T-cell (primary cell): ENCODE measurements at regions not wholly inside any gene's neighbourhood (a gene's known extent, or its start where the extent isn't known, plus 50 kb on each side); places are given as distances from the start of the nearest gene placed in this dataset.

Experiments used
- ATAC-seq, 4 experiments: fragments of 200-7000 bp in 3 of 4; fragments of 150-1000 bp in 1 of 4; cut with Tn5 transposase; replicated peaks in 1 of 4; 1 replicate in 3 of 4; 2 replicates in 1 of 4; pipeline ENCODE4 v1.10.0; 2021; ENCODE audit warnings: moderate library complexity in 3 of 4, mild to moderate bottlenecking in 2 of 4, moderate number of reproducible peaks in 1 of 4
- CTCF ChIA-PET, 2 donors: fragments of 300-600 bp; sonication (Branson Sonifier 250); formaldehyde crosslinking; loops; one replicate each; lab custom pipeline; 2022; ENCODE audit warnings: antibody characterized with exemption in 2 of 2; lab: Charles Lee
- POLR2A ChIA-PET, 2 donors: fragments of 300-600 bp; sonication (Branson Sonifier 250); formaldehyde crosslinking; loops; one replicate each; lab custom pipeline; 2022; ENCODE audit warnings: antibody characterized with exemption in 2 of 2; lab: Charles Lee
- DNase-seq, 35 experiments: peaks; one replicate each; pipeline versions ENCODE4 v3.0.0 to v3.0.0-alpha.2; 2013 to 2023
- H3K27ac ChIP-seq: one replicate; pipeline ENCODE4 v1.5.1; 2013; ENCODE audit warnings: low read length
- H3K27me3 ChIP-seq, 2 experiments: replicated peaks in 1 of 2; 1 replicate in 1 of 2; 2 replicates in 1 of 2; pipeline versions ENCODE4 v1.6.1 to v1.7.0; 2013; ENCODE audit warnings: low read length in 1 of 2, mixed read lengths in 1 of 2; ENCODE audit not compliant: control insufficient read depth in 2 of 2, insufficient read depth in 2 of 2; ENCODE audit errors: extremely low read depth in 1 of 2
- H3K36me3 ChIP-seq, 2 donors: 1 replicate in 1 of 2; 2 replicates in 1 of 2; pipeline versions ENCODE4 v1.6.1 to v1.7.0; 2013; ENCODE audit warnings: low read length in 1 of 2; ENCODE audit not compliant: control insufficient read depth in 2 of 2, insufficient read depth in 1 of 2; ENCODE audit errors: extremely low read depth in 1 of 2
- H3K4me1 ChIP-seq, 2 experiments: 1 replicate in 1 of 2; 2 replicates in 1 of 2; pipeline versions ENCODE4 v1.6.1 to v1.7.0; 2013; ENCODE audit warnings: low read length in 2 of 2, mixed read lengths in 1 of 2; ENCODE audit not compliant: insufficient read depth in 2 of 2, control insufficient read depth in 1 of 2; ENCODE audit errors: extremely low read depth in 1 of 2
- H3K4me3 ChIP-seq, 2 donors: 1 replicate in 1 of 2; 2 replicates in 1 of 2; pipeline versions ENCODE4 v1.5.1 to v1.7.0; 2013; ENCODE audit warnings: mild to moderate bottlenecking in 2 of 2, low read length in 1 of 2, moderate library complexity in 1 of 2; ENCODE audit not compliant: control insufficient read depth in 1 of 2; ENCODE audit errors: extremely low read depth in 1 of 2
- H3K9me3 ChIP-seq: 2 replicates; pipeline ENCODE4 v1.7.0; 2013
- H3K27ac Mint-ChIP-seq, 2 donors: one replicate each; pipeline ENCODE4 v1.8.0; 2020 to 2021; ENCODE audit warnings: mild to moderate bottlenecking in 2 of 2, mixed read lengths in 2 of 2
- H3K27me3 Mint-ChIP-seq, 2 donors: one replicate each; pipeline ENCODE4 v1.8.0; 2021 to 2022; ENCODE audit warnings: mixed read lengths in 2 of 2
- H3K36me3 Mint-ChIP-seq: one replicate; pipeline ENCODE4 v1.8.0; 2021; ENCODE audit warnings: mixed read lengths
- H3K4me1 Mint-ChIP-seq, 3 donors: one replicate each; pipeline ENCODE4 v1.8.0; 2020 to 2022; ENCODE audit warnings: mixed read lengths in 3 of 3, mild to moderate bottlenecking in 1 of 3
- H3K4me3 Mint-ChIP-seq, 3 donors: one replicate each; pipeline ENCODE4 v1.8.0; 2020 to 2022; ENCODE audit warnings: mild to moderate bottlenecking in 3 of 3, mixed read lengths in 3 of 3, moderate library complexity in 3 of 3
- H3K9me3 Mint-ChIP-seq, 3 donors: one replicate each; pipeline ENCODE4 v1.8.0; 2020 to 2022; ENCODE audit warnings: mixed read lengths in 3 of 3
- WGBS: methylation state at CpG from one replicate; pipeline ENCODE4 v1.1.5; 2013; ENCODE audit warnings: missing lambda C conversion rate; ENCODE audit not compliant: insufficient coverage; 5-methylcytosine and 5-hydroxymethylcytosine counted together

DNA sequence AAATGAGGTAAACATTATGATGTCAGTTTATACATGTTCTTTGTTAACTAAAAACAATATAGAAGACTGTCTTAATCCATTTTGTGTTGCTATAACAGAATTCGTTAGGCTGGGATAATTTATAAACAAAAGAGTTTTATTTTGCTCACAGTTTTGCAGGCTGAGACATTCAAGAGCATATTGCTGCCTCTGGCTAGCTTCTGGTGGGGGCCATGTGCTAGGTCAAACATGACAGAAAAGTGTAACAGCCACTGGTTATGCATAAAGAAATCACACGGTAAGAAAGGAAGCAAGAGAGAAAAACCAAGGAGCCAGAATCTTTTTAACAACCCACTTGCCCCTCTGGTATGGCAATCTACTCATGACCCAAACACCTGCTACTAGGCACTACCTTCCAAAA lies 776.7 kb downstream of the PLOD2 start:
- 86% methylated on average over 2 of the region's 2 CpGs for WGBS
- H3K4me1 Mint-ChIP-seq = no peaks in the 10 kb centered on the region
- no peak overlapping the region for H3K27ac Mint-ChIP-seq
- H3K36me3 Mint-ChIP-seq = no peaks in the 10 kb centered on the region
- H3K27me3 Mint-ChIP-seq = no peaks in the 10 kb centered on the region
- Histone ChIP-seq H3K4me3 (no peak overlapping the region), H3K27me3 (no peaks in the 10 kb centered on the region), H3K27ac (no peak overlapping the region), H3K36me3 (no peaks in the 10 kb centered on the region), H3K9me3 (no peaks in the 10 kb centered on the region), H3K4me1 (no peaks in the 10 kb centered on the region)
- DNase-seq = no peak
- ChIA-PET CTCF (no interaction called here), POLR2A (no interaction called here)
- H3K4me3 Mint-ChIP-seq = no peak overlapping the region
- no peak for ATAC-seq
- peaks cover 0 to 19% (median 15%) of the 10 kb centered on the region in 3 donors for H3K9me3 Mint-ChIP-seq

DNA sequence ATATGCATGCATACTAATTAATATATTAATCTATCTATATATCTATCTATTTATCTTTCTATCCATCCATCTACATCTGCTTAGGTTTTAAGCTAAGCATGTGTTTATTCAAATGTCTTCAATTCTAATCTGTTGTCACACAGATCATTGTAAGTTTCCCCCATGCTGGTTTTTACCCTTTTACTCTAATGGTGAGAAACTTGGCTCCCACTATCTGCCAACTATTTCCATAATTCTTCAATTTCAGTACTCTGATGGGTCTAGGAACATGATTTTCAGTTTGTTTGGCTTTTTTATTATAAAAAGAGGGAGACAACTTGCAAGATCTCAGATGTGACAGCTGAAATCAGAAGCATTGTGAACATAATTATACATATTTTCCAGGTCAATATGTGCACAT lies 773.8 kb downstream of the PLOD2 start:
- Histone ChIP-seq H3K27ac (no peak overlapping the region), H3K27me3 (no peaks in the 10 kb centered on the region), H3K4me1 (no peaks in the 10 kb centered on the region), H3K36me3 (no peaks in the 10 kb centered on the region), H3K9me3 (no peaks in the 10 kb centered on the region), H3K4me3 (no peak overlapping the region)
- POLR2A ChIA-PET = no interaction called here
- no peaks in the 10 kb centered on the region for H3K27me3 Mint-ChIP-seq
- no peak overlapping the region for H3K4me3 Mint-ChIP-seq
- CTCF ChIA-PET = no interaction called here
- no peaks in the 10 kb centered on the region for H3K4me1 Mint-ChIP-seq
- peaks cover 0 to 19% (median 14%) of the 10 kb centered on the region in 3 donors for H3K9me3 Mint-ChIP-seq
- no peak overlapping the region for H3K27ac Mint-ChIP-seq
- H3K36me3 Mint-ChIP-seq = no peaks in the 10 kb centered on the region
- ATAC-seq (no peak), DNase-seq (no peak)

- no peak for ATAC-seq
- Histone ChIP-seq H3K9me3 (no peaks in the 10 kb centered on the region), H3K4me1 (no peaks in the 10 kb centered on the region), H3K4me3 (no peak overlapping the region), H3K36me3 (no peaks in the 10 kb centered on the region), H3K27me3 (no peaks in the 10 kb centered on the region), H3K27ac (no peak overlapping the region)
- Mint-ChIP-seq H3K4me3 (no peak overlapping the region), H3K27ac (no peak overlapping the region), H3K36me3 (no peaks in the 10 kb centered on the region), H3K4me1 (no peaks in the 10 kb centered on the region), H3K9me3 (peaks cover 3 to 9% (median 4%) of the 10 kb centered on the region in 3 donors), H3K27me3 (no peaks in the 10 kb centered on the region)
- ChIA-PET POLR2A (no interaction called here), CTCF (no interaction called here)
- 66% methylated on average over 7 of the region's 8 CpGs for WGBS
- no peak for DNase-seq
Observed at GRCh38 chr3:145395421-145395820, 765.6 kb downstream of the PLOD2 start.

DNA sequence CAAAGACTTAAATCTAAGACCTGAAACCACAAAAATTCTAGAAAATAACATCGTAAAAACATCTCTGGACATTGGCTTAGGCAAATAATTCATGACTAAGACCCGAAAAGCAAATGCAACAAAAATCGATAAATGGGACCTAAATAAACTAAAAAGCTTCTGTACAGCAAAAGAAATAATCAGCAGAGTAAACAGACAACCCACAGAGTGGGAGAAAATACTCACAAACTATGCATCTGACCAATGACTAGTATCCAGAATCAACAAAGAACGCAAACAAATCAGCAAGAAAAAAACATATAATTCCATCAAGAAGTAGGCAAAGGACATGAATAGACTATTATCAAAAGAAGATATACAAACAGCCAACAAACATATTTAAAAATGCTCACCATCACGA lies 749.4 kb downstream of the PLOD2 start:
- Histone ChIP-seq H3K27ac (no peak overlapping the region), H3K4me1 (no peaks in the 10 kb centered on the region), H3K4me3 (no peak overlapping the region), H3K27me3 (no peaks in the 10 kb centered on the region), H3K36me3 (no peaks in the 10 kb centered on the region), H3K9me3 (no peaks in the 10 kb centered on the region)
- H3K27ac Mint-ChIP-seq = no peak overlapping the region
- H3K36me3 Mint-ChIP-seq = no peaks in the 10 kb centered on the region
- CTCF ChIA-PET = interaction anchor here in 1 of 2 donors (0.6 kb wide), 1 partner anchor 114 kb away, joined by 3 read pairs; no protein-coding TSS in a partner anchor
- DNase-seq (no peak), ATAC-seq (no peak)
- WGBS = 71% methylated on average over 2 of the region's 5 CpGs
- POLR2A ChIA-PET = no interaction called here
- H3K4me3 Mint-ChIP-seq = no peak overlapping the region
- no peaks in the 10 kb centered on the region for H3K27me3 Mint-ChIP-seq
- H3K9me3 Mint-ChIP-seq = peaks cover 8 to 34% (median 11%) of the 10 kb centered on the region in 3 donors
- H3K4me1 Mint-ChIP-seq = no peaks in the 10 kb centered on the region

DNA sequence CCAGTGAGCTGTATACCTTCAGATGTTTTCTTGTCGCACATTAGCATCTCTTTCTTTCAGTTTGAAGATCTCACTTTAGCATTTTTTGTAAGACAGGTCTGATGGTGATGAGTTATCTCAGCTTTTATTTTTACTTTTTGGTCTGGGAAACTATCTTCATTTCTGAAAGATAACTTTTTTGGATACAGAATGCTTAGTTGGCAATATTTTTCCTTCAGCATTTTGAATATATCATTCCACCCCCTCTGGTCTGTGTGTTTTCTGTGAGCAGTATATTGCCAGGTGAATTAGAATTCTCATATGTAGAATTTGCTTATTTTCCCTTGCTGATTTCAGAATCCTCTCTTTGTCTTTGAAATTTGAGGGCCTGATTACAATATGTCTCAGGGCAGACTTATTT lies 743.3 kb downstream of the PLOD2 start:
- no peaks in the 10 kb centered on the region for H3K36me3 Mint-ChIP-seq
- no peak overlapping the region for H3K4me3 Mint-ChIP-seq
- H3K27me3 ChIP-seq = no peaks in the 10 kb centered on the region
- no peaks in the 10 kb centered on the region for H3K4me1 ChIP-seq
- no peaks in the 10 kb centered on the region for H3K4me1 Mint-ChIP-seq
- no CpG with 5 or more reads among the region's 1 CpG for WGBS
- H3K27me3 Mint-ChIP-seq = no peaks in the 10 kb centered on the region
- H3K36me3 ChIP-seq = no peaks in the 10 kb centered on the region
- H3K27ac ChIP-seq = no peak overlapping the region
- DNase-seq (no peak), ATAC-seq (no peak)
- no peak overlapping the region for H3K27ac Mint-ChIP-seq
- POLR2A ChIA-PET = no interaction called here
- no peak overlapping the region for H3K4me3 ChIP-seq
- no peaks in the 10 kb centered on the region for H3K9me3 ChIP-seq
- CTCF ChIA-PET = no interaction called here
- peaks cover 8 to 22% (median 9%) of the 10 kb centered on the region in 3 donors for H3K9me3 Mint-ChIP-seq

GRCh38 chr3:145422556-145422955 lies 738.4 kb downstream of the PLOD2 start:
- DNase-seq (no peak), ATAC-seq (no peak)
- Histone ChIP-seq H3K27me3 (no peaks in the 10 kb centered on the region), H3K4me3 (no peak overlapping the region), H3K4me1 (no peaks in the 10 kb centered on the region), H3K36me3 (no peaks in the 10 kb centered on the region), H3K27ac (no peak overlapping the region), H3K9me3 (no peaks in the 10 kb centered on the region)
- Mint-ChIP-seq H3K4me1 (no peaks in the 10 kb centered on the region), H3K36me3 (no peaks in the 10 kb centered on the region), H3K4me3 (no peak overlapping the region), H3K27ac (no peak overlapping the region), H3K9me3 (peaks cover 0 to 11% (median 9%) of the 10 kb centered on the region in 3 donors), H3K27me3 (no peaks in the 10 kb centered on the region)
- WGBS = no CpG with 5 or more reads among the region's 3 CpGs
- ChIA-PET CTCF (no interaction called here), POLR2A (no interaction called here)

DNA sequence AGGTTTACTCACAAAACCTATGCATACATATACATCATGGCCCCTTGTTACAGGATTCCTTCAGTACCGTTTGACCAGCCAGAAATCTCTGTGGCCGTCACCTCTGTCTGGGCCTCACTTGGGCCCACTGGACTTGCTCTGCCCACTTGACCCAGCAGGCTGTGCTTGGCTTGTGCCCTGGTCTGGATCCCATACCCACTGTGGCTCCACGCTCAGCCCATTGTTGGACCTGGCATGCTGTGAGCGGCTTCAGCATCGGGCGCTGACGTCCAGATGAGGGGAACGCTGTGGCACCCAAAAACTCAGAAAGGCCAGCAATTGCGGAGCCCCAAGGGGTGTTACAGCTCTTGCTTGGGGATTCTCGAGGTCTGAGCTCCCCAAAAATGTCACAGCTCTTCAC lies 733.6 kb downstream of the PLOD2 start:
- Mint-ChIP-seq H3K27ac (no peak overlapping the region), H3K4me3 (no peak overlapping the region), H3K9me3 (peaks cover 0 to 9% (median 3%) of the 10 kb centered on the region in 3 donors), H3K27me3 (no peaks in the 10 kb centered on the region), H3K4me1 (no peaks in the 10 kb centered on the region), H3K36me3 (no peaks in the 10 kb centered on the region)
- H3K36me3 ChIP-seq = no peaks in the 10 kb centered on the region
- no peaks in the 10 kb centered on the region for H3K9me3 ChIP-seq
- no peak for ATAC-seq
- ChIA-PET POLR2A (interaction anchor here in 1 of 2 donors (0.6 kb wide), 1 partner anchor 7 kb away, joined by 7 read pairs; no protein-coding TSS in a partner anchor), CTCF (no interaction called here)
- H3K27ac ChIP-seq = no peak overlapping the region
- no peak overlapping the region for H3K4me3 ChIP-seq
- 89% methylated on average over 9 of the region's 10 CpGs for WGBS
- no peaks in the 10 kb centered on the region for H3K27me3 ChIP-seq
- no peaks in the 10 kb centered on the region for H3K4me1 ChIP-seq
- no peak for DNase-seq
